HG03060 (cell line): ENCODE measurements at regions not wholly inside any gene's neighbourhood (a gene's known extent, or its start where the extent isn't known, plus 50 kb on each side); places are given as distances from the start of the nearest gene placed in this dataset.
"Not testable (repeated sequence)": the region's sequence is repeated elsewhere in the genome, so short reads cannot be mapped to it uniquely, and the experiment has no call there.

Experiments used
- ATAC-seq: cut with Tn5 transposase; IDR thresholded peaks from one replicate; pipeline ENCODE4 v1.9.1; 2021; ENCODE audit warnings: low read depth, moderate number of reproducible peaks; ENCODE audit not compliant: unreplicated experiment

DNA sequence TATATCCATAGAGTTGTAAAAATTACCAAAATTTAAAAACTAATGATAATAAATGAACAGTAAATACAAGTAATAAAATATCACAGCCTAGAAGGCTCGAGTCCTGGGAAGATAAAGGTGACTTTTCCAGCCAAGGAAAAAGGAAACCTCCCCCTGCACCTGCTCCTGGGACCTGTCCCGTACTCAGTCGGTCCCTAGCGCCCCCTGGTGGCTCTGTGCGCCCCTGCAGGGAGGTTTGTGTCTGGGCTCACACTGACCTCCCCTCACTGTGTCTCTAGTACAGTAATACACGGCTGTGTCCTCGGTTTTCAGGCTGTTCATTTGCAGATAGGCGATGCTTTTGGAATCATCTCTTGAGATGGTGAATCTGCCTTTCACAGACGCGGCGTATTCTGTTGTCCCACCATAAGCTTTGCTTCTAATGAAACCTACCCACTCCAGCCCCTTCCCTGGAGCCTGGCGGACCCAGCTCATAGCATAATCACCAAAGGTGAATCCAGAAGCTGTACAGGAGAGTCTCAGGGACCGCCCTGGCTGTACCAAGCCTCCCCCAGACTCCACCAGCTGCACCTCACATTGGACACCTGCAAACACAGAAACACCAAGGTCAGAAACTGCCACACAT lies 1030.4 kb downstream of the TMEM121 start:
- ATAC-seq, result no peak

DNA sequence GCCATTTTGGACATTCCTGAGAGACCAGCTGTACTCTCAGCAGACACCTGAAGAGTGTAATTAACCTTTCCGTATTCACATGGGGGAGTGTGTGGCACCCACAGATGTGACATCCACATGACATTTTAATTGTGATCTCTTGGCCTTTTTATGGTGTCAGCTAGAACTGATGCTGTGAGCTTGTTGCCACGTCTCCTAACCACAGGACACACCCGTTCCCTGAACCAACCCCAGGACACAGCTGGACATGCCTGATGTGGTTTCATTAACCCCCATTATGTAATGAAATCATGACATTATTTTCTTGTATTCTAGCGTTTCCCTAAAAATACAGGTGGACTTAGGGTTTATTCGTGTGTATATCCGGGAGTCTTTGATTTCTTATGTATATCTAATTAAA lies 1036.1 kb downstream of the TMEM121 start:
- ATAC-seq, result no peak

DNA sequence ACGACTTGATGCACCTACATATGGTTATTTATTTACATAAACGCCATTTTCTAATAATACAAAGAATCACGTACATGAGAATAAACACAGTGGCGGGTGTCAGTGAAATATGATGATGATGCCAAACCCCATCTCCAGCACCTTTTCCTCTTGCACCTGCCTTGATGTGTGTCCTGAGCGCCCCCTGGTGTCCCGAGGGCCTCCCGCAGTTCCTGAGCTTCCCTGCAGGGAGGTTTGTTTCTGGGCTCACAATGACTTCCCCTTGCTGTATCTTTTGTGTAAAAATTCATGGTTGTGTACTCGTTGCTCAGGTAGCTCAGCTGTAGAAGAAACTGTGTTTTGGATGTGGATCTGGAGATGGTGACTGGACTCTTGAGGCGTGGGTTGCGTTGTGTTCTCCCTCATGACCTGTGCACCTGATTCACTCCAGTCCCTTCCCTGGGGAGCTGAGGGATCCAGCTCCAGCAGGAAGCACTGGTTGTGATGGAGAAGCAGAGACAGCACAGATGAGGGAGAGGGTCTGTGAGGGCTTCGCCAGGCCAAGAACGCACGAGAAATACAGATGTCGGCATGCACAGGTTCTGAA lies 1037.8 kb downstream of the TMEM121 start:
- no peak for ATAC-seq

GRCh38 chr14:106578481-106578880 lies 1052.1 kb downstream of the TMEM121 start:
- no peak for ATAC-seq

- no peak for ATAC-seq
These were observed 1052.7 kb downstream of the TMEM121 start for GRCh38 chr14:106579084-106579483.

- no peak for ATAC-seq
These were observed 1059.3 kb downstream of the TMEM121 start for GRCh38 chr14:106585692-106586091.

DNA sequence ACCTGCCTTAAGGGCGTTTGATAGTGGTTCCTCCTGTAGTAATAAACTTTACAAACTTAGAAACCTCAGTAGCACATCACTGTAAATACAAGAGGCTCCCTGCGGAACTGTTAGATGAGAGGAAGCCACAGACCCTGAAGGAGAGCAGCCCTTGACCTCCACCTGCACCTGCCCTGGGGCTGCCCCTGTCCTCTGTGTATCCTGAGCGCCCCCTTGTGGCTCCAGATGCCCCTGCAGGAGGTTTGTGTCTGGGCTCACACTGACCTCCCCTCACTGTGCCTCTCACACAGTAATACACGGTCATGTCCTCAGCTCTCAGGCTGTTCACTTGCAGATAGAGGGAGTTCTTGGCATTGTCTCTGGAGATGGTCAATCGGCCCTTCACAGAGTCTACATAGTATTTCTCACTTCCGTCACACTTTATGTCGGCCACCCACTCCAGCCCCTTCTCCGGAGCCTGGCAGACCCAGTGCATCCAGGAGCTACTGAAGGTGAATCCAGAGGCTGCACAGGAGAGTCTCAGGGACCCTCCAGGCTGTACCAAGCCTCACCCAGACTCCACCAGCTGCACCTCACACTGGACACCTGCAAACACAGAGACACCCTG lies 1059.8 kb downstream of the TMEM121 start:
- ATAC-seq, result no peak

GRCh38 chr14:106591539-106591938 lies 1065.2 kb downstream of the TMEM121 start:
- ATAC-seq, result not testable (repeated sequence)

DNA sequence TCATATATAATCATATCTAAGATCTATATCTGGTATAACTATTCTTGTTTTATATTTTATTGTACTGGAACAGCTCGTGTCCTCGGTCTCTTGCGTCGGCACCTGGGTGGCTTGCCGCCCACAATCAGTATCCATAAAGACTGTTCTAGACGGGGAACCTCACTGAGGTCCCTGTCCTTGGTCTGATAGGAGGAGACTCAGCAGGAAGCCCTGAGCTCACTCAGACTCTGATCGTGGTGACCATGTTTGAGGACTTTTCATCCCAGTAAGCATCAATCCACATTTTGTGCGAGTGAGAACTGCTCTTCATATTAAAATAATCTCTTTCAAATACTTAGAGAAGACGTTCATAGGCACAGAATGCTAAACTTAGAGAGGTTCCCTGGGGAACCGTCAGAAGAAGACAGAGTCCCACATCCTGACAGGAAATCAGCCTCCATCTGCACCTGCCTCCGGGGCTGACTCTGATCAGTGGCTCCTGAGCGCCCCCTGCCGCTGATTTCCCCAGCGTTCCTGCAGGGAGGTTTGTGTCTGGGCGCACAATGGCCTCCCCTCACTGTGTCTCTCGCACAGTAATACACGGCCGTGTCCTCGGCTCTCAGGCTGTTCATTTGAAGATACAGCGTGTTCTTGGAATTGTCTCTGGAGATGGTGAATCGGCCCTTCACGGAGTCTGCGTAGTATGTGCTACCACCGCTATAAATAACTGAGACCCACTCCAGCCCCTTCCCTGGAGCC lies 1065.9 kb downstream of the TMEM121 start:
- not testable (repeated sequence) for ATAC-seq

DNA sequence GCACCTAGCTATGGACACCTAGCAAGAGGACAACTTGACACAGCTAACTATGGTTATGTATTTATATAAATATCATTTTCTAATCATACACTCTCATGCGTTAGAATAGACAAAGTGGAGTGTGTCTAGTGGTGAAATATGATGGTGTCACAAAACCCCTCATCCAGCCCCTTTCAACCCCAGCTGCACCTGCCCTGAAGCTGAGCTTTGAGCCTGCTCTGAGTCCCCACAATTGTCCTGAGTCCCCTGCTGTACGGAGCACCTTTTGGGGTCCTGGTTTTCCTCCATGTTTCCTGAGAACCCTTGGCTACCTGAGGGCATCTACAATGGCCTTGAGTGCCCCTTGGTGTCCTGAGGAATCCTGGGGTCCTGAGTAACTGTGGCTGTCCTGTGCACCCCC lies 1072.8 kb downstream of the TMEM121 start:
- no peak for ATAC-seq

- ATAC-seq, result no peak
These were observed 1079.4 kb downstream of the TMEM121 start for GRCh38 chr14:106605548-106606448.

DNA sequence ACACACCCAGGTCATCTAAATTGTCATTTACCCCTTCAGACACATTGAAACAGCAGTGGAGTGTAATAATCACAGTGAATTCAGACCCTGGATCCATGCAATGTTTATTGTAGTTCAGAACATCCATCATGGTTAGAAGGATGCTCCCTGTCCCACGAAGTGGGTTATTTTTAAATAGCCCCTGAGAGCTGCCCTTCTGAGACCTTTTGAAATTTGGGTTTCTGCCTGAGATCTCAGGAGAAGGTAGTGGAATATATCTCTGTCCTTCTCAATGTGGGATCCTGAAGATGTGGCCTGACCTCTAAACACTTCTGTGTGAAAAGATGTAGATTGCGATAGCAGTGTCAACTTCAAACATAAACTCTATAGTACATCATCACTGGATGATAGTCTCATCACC lies 1080.6 kb downstream of the TMEM121 start:
- ATAC-seq, result no peak

DNA sequence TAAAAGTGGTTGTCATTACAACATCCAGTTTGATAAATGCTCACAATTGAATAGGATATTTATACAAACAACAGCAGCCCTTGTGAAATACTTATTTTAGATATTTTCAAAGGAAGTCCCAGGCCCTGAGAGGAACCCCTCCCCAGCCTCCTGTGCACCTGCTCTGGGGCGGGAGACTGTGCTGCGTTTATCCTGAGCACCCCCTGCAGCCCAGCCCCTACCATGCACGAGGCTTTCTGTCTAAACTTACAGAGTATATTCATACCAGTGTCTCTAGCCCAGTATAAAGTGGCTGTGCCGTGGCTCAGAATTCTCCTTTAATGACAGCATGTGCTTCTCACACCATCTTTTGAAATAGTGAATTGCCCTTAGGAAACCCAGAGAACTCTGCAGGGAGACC lies 1084.3 kb downstream of the TMEM121 start:
- ATAC-seq, result no peak

- ATAC-seq, result no peak
These were observed 1086.9 kb downstream of the TMEM121 start for GRCh38 chr14:106613256-106613655.

DNA sequence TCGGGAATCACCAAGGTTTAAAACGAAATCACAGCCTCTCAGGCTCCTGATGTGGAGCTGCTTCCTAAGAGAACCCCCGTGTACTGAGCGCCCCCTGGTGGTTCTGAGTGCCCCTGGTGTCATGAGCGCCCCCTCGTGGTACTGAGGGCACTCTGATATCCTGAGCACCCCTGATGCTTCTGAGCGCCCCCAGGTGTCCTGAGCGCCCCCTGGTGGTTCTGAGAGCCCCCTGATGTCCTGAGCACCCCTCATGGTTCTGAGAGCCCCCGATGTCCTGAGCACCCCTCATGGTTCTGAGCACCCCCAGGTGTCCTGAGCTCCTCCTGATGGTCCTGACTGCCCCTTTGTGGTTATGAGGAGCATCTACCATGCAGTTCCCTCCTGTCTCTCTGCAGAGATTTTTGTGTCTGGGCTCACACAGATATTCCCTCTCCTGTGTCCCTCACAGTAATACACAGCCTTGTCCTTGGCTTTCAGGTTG lies 1092.1 kb downstream of the TMEM121 start:
- ATAC-seq, result not testable (repeated sequence)

DNA sequence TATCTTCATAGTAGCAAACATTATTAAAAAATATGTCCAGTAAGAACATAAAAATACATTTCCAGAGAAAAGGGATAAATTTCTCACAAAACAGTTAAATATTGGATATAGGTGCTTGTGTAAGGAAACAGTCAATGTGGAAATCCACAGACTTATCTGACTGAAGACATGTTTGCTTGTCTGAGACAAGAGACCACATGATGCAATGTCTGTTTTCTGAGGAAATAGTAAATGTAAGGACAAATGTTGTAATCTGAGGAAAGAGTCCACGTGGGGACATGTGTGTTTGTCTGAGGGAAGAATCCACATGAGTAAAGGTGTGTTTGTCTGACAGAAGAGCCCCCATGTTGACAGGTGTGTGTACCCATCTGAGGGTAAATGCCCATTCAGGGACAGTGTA lies 1093.2 kb downstream of the TMEM121 start:
- no peak for ATAC-seq

GRCh38 chr14:106620368-106620767 lies 1094.0 kb downstream of the TMEM121 start:
- no peak for ATAC-seq

DNA sequence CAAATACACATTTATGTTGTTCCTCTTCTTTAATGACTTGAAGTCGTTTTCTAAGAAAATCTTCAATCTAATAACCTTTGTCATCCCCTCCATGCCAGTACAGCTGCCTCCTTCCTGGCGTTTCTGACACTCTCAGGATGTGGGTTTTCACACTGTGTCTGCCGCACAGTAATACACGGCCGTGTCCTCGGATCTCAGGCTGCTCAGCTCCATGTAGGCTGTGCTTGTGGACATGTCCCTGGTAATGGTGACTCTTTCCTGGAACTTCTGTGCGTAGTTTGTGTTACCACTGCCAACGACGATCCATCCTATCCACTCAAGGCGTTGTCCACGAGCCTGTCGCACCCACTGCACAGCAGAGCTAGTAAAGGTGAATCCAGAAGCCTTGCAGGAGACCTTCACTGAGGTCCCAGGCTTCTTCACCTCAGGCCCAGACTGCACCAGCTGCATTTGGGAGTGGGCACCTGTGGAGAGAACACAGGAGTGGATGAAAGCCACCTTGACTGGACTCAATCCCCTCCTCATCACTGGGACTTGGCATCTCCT lies 1095.9 kb downstream of the TMEM121 start:
- ATAC-seq, result no peak

DNA sequence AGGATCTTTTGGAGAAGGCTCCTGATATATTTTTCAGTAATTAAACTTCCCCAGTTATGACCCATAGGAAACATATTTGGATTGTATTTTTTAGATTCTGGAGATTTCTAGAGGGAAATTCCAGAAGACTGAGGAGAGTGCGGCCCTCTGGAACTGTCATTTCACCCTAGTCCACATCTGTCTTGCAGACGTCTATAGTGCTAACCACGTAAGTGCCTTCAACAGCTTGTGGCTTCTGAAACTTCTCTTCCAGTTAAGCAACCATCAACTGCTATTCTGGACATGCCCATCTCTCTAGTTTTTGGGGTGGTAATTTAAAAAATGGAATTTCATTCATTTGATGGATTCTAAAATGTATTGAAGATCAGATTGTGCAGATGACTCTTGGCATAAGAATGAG lies 1098.8 kb downstream of the TMEM121 start:
- no peak for ATAC-seq

DNA sequence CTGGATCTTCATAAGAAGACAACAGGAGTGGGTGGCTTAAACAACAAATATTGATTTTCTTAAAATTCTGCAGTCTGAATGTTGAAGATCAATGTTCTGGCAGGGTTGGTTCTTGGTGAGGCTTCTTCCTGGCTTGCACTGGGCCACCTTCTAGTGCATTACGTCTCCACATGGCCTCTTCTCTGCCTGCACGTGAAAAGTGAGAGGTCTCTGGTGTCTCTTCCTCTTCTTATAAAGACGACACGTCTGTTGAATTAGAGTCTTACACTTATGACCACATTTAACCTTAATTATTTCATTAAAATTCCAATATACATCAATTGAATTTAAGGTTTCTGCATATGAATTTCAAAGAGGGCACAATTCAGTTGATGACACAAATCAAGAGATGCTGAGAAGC lies 1100.1 kb downstream of the TMEM121 start:
- not testable (repeated sequence) for ATAC-seq
